ENCODE measurements at regions not wholly inside any gene's neighbourhood (a gene's known extent, or its start where the extent isn't known, plus 50 kb on each side); places are given as distances from the start of the nearest gene placed in this dataset.
"Not testable (repeated sequence)": the region's sequence is repeated elsewhere in the genome, so short reads cannot be mapped to it uniquely, and the experiment has no call there.

DNA sequence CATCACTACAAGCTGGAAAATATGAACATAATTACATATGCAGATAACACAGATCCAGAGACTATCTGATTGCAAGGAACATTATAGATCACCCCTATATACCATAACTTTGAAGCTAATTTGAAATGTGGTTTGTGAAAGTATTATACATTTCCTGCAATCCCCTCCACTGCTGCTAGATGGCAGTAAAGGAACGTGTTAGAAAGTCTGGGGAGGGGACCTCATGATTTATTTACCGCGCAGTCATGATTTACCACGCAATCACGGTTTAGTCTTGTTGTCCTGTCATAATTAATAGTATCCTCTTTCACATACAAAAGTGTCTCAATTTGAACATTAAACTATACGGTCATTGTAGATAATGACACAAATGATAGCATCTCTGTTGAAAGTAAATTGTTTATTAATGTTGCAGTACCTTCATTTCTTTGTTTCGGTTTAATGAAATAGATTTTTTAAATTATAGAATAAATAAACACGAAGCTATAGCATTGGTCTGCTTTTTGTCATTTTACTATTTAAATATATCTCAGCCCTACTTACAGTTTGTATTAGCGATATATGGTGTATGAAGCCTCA lies 145.3 kb upstream of the PRSS1 start:
- DNase-seq (ENCODE audit: low read depth), result no peak

DNA sequence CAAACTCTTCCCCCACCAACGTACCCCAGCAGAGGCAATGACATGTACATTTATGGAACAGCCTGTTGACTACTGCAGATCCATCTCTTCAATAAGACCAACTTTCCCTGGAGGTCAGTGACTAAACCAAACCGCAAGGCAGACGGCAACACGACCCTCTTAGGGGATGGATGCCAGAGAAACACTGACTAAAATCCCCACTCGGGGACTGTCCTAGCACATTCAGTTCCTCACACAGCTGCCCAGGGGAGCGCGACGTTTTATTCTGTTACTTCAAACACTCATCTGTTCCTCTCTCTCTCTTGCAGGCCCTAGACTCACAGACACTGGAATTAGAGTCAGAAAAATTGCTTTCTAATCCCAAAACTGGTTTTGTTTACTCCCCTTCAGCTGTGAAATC lies 146.5 kb upstream of the PRSS1 start:
- DNase-seq (ENCODE audit: low read depth), result no peak

- no peak for DNase-seq (ENCODE audit: low read depth)
Measured at GRCh38 chr7:142602183-142602582, 147.1 kb upstream of the PRSS1 start.

- DNase-seq (ENCODE audit: low read depth), result no peak
Measured at GRCh38 chr7:142598297-142598696, 151.0 kb upstream of the PRSS1 start.

DNA sequence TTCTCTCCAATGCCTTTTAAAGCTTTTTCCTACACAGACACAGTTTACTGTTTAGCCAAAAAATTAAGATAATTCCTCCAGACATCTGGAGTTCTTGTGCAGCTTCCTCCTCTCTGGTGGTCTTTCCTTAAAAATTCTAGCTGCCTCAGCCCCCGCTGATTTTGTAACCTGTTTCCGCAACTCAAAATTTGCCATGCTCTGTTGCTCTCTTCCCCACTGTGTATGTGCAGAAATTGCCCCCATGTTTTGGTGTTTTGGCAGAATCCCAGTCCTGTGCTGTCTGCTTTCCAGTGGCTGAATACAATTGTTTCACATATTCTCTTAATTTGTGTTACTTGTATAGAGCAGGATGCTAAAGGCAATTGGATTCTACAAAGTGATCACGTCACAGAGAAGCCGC lies 151.7 kb upstream of the PRSS1 start:
- DNase-seq (ENCODE audit: low read depth), result no peak

DNA sequence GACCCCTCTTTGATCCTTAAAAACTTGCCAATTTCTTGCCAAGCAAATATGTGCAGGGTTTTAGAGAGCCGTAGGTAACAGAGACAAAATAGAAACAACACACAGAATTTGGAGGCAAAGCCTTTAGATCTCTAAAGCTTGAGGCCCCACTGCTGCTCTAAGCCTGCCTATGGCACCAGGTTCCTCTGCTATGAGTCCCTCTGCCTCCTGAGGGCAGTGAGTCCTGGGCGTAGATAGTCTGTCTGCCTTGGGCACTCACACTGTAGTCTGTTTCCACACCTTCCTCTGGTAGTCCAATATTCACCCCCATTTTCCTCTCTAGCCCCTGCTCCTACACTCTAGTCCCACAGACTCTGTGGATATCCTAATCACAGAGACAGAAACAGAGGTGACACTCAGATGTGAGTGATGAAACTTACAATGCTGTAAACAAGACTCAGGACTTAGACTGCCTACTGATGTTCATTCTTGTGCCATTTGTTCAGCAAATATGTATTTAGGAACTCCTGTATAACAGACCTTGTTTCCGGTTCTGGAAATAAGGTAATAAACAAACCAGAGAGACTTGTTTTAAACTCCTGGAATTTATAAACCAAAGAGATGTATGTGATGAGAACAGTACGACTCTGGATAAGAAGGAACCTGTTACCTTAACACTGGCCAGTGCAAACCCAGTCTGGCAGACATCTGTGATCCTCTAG lies 153.3 kb upstream of the PRSS1 start:
- DNase-seq (ENCODE audit: low read depth), result no peak

- DNase-seq (ENCODE audit: low read depth), result no peak
Measured at GRCh38 chr7:142594078-142594477, 155.2 kb upstream of the PRSS1 start.

DNA sequence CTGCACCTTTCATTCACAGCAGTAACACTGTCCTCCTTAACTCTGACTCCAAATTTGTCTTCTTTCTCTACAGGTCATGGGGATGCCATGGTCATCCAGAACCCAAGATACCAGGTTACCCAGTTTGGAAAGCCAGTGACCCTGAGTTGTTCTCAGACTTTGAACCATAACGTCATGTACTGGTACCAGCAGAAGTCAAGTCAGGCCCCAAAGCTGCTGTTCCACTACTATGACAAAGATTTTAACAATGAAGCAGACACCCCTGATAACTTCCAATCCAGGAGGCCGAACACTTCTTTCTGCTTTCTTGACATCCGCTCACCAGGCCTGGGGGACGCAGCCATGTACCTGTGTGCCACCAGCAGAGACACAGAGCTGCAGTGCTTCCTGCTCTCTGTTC lies 156.2 kb upstream of the PRSS1 start:
- DNase-seq (ENCODE audit: low read depth), result no peak

GRCh38 chr7:142592664-142593063 lies 156.6 kb upstream of the PRSS1 start:
- DNase-seq (ENCODE audit: low read depth), result no peak

DNA sequence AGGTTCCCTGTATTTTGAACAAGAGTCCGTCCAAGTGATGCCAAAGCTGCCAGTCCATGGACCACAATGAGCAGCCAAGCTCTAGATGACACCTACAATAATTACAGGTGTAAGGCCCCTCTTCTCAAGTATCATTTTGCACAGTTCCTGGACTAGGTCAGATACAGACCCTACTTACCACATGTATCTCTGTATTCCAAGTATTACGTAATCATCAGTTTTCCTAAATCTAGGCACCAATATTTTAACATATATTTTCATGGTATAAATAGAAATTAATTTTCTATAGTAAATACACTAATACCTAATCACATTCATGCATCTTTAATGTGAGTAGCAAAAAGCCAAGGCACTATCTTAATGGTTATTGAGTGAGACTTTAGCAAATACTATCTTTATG lies 157.0 kb upstream of the PRSS1 start:
- DNase-seq (ENCODE audit: low read depth), result no peak

DNA sequence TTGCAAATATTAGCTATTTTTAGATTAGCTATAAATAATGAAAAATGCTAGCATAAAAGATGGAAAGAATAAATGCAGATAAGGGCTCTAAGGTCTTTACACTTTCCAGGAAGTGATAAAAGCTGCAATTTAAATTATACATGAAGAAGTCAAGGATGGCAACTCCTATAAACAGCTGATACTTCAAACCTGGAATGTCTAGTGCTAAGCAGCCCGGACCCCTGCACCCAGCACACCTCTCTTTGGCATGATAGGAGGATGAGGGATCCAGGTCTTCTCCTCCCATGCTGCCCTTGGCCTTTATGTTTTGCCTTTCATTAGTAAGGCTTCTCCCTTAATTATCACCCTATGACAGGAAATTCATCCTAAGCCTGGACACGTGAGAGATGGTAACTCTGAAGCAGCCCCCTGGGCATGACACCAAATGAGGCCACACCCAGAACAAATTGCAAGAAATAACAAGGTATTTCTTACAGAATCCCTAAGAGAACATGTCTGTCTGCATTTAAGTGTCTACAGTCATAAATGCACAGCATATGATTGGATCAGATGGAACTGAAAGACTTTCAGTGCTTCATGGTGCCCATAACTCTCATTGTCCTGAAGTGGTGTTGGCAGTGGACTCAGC lies 158.3 kb upstream of the PRSS1 start:
- no peak for DNase-seq (ENCODE audit: low read depth)

DNA sequence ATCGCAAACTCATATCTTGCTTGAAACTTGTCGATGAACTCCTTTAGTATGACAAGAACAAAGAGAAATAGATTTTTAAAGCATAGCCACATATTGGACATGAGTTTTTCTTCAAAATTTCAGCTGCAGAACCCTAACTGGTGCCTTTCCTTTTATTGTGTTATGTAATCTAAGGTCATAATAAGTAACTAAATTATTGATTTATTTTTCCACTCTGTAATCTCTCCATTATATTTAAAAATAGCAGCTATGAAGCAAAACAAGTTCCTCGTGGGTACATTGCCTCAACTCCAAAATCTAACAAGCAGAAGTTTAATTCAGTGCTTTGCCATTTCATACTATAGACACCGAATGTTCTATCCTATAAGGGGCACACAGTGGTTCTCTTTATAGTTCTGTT lies 159.2 kb upstream of the PRSS1 start:
- no peak for DNase-seq (ENCODE audit: low read depth)

- peak; percentile 63 for DNase-seq (ENCODE audit: low read depth)
Measured at GRCh38 chr7:142587578-142588191, 161.6 kb upstream of the PRSS1 start.

- no peak for DNase-seq (ENCODE audit: low read depth)
Measured at GRCh38 chr7:142586611-142587010, 162.7 kb upstream of the PRSS1 start.

GRCh38 chr7:142585425-142585824 lies 163.8 kb upstream of the PRSS1 start:
- DNase-seq (ENCODE audit: low read depth), result no peak

- DNase-seq (ENCODE audit: low read depth), result no peak
Measured at GRCh38 chr7:142584765-142585164, 164.5 kb upstream of the PRSS1 start.

- peak; percentile 76 for DNase-seq (ENCODE audit: low read depth)
Measured at GRCh38 chr7:142583446-142583845, 165.8 kb upstream of the PRSS1 start.

DNA sequence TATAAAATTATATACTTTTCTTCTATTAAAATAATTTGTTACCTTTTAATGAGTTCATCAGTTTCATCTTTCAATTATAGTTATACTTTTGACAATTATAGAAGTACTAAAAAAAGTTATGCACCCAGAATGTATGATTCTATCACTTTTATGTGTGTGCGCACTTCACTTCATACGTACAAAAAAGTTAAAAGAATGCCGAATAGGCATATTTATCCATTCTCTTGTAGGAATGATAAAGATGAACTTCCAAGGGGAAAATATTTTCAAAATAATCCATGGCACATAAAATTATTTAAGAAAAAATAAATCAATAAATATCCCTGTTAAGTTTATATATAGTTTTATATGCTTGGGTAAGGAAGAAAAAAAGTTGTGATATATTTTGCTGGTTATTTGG lies 166.9 kb upstream of the PRSS1 start:
- DNase-seq (ENCODE audit: low read depth), result no peak

- no peak for DNase-seq (ENCODE audit: low read depth)
Measured at GRCh38 chr7:142581341-142581740, 167.9 kb upstream of the PRSS1 start.

DNA sequence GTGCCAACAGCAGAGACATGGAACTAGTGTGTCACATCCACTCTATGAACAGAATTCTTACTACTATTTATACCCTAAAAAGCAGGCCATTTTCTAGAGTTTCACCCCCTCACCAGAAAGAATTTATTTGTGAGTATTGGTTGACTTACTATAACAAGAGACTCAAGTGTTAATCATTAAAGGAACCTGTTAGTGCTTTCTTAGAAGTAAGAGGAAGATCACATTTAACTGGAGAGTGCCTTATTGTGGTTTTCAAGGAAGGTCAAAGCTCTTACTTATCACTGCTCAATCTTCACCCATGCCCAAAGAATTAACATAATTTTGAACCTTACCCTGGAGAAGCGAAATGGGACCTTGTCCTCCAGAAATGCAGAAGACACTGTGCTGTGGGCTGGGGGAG lies 169.3 kb upstream of the PRSS1 start:
- no peak for DNase-seq (ENCODE audit: low read depth)

DNA sequence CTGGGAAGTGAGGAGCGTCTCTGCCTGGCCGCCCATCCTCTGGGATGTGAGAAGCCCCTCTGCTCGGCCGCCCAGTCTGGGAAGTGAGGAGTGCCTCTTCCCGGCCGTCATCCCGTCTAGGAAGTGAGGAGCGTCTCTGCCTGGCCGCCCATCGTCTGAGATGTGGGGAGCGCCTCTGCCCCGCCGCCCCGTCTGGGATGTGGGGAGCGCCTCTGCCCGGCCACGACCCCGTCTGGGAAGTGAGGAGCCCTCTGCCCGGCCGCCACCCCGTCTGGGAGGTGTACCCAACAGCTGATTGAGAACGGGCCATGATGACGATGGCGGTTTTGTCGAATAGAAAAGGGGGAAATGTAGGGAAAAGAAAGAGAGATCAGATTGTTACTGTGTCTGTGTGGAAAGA lies 173.9 kb upstream of the PRSS1 start:
- not testable (repeated sequence) for DNase-seq (ENCODE audit: low read depth)

GRCh38 chr7:142571581-142571980 lies 177.7 kb upstream of the PRSS1 start:
- no peak for DNase-seq (ENCODE audit: low read depth)

DNA sequence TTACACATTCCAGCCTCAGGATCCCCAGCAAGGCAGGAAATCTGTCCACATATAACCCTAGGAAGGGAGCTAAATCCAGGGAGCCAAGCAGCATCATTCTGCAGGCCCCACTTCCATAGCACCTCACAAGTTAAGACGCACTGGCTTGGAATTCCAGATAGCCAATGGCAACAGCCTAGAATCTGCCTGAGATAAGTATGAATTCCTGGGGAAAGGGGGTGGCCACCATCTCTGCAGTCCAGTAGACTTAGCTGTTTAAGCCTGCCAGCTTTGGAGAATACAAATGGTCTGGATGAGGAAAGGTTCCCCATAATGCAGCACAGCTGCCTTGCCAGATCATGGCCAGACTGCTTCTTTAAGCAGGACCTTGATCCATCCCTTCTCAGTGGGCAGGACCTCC lies 179.4 kb upstream of the PRSS1 start:
- DNase-seq (ENCODE audit: low read depth), result no peak

All from GM04504 (cell line).